Lower leg skin (tissue), 3 donors: ENCODE measurements at regions not wholly inside any gene's neighbourhood (a gene's known extent, or its start where the extent isn't known, plus 50 kb on each side); places are given as distances from the start of the nearest gene placed in this dataset.

ENCODE experiments used
- CTCF ChIP-seq, 3 donors: fragments of 450-650 bp; IDR thresholded peaks; one replicate each; pipeline ENCODE4 v1.5.1; 2016; ENCODE audit warnings: antibody characterized with exemption in 3 of 3, mild to moderate bottlenecking in 3 of 3, moderate library complexity in 2 of 3
- POLR2A ChIP-seq, 2 donors: fragments of 450-650 bp; IDR thresholded peaks; one replicate each; pipeline ENCODE4 v1.6.1; 2016 to 2017; ENCODE audit warnings: antibody characterized with exemption in 2 of 2, mild to moderate bottlenecking in 1 of 2, moderate library complexity in 1 of 2

GRCh38 chr22:34324763-34325162 lies 404.5 kb upstream of the LARGE1 start:
- TF ChIP-seq POLR2A (IDR thresholded peaks at IDR 0.05) (no peak), CTCF (IDR thresholded peaks at IDR 0.05) (no peak)
